ENCODE measurements at regions not wholly inside any gene's neighbourhood (a gene's known extent, or its start where the extent isn't known, plus 50 kb on each side); places are given as distances from the start of the nearest gene placed in this dataset.

GRCh38 chr7:132065989-132066603 is 509.7 kb upstream of the PODXL start:
- no peaks in the 10 kb centered on the region for H3K36me3 ChIP-seq (ENCODE audit: insufficient read depth, low read length)
- H3K27me3 ChIP-seq (ENCODE audit: insufficient read depth, low read length, poor library complexity): peaks cover 6% of the 10 kb centered on the region
- H2AFZ ChIP-seq (ENCODE audit: low read depth, low read length): no peak overlapping the region
- no peak overlapping the region for H3K4me3 ChIP-seq (ENCODE audit: low read depth in 1 of 2, low read length in 2 of 2)
- TF ChIP-seq CTCF (IDR thresholded peaks at IDR 0.05; ENCODE audit: borderline replicate concordance, extremely low read depth, low read length, poor library complexity, severe bottlenecking): no peak
- TF ChIP-seq EZH2 (IDR thresholded peaks at IDR 0.05; ENCODE audit: borderline replicate concordance, low read depth, low read length, severe bottlenecking): no peak
- no peak overlapping the region for H3K4me2 ChIP-seq (ENCODE audit: insufficient read depth, low read length)
- ATAC-seq (ENCODE audit: insufficient read depth, low read depth): no peak
- no peaks in the 10 kb centered on the region for H3K4me1 ChIP-seq (ENCODE audit: insufficient read depth, low read length)
- H4K20me1 ChIP-seq (ENCODE audit: insufficient read depth, low read length): no peaks in the 10 kb centered on the region
- no peak overlapping the region for H3K9ac ChIP-seq (ENCODE audit: low read depth, low read length)
- H3K27ac ChIP-seq (ENCODE audit: low read length): no peak overlapping the region
- H3K79me2 ChIP-seq (ENCODE audit: insufficient read depth, low read length): no peaks in the 10 kb centered on the region
- no peaks in the 10 kb centered on the region for H3K9me3 ChIP-seq (ENCODE audit: insufficient read depth, low read length, severe bottlenecking)
- DNase-seq: no peak

- H3K36me3 ChIP-seq (ENCODE audit: insufficient read depth, low read length): no peaks in the 10 kb centered on the region
- H2AFZ ChIP-seq (ENCODE audit: low read depth, low read length): no peak overlapping the region
Observed at GRCh38 chr7:132065193-132065988, 509.0 kb upstream of the PODXL start.

GRCh38 chr7:132063800-132064199 is 507.4 kb upstream of the PODXL start:
- H3K4me3 ChIP-seq (ENCODE audit: low read depth in 1 of 2, low read length in 2 of 2): no peak overlapping the region
- H3K4me1 ChIP-seq (ENCODE audit: insufficient read depth, low read length): no peaks in the 10 kb centered on the region
- ATAC-seq (ENCODE audit: insufficient read depth, low read depth) (no peak), DNase-seq (no peak)
- H3K9ac ChIP-seq (ENCODE audit: low read depth, low read length): no peak overlapping the region
- TF ChIP-seq EZH2 (IDR thresholded peaks at IDR 0.05; ENCODE audit: borderline replicate concordance, low read depth, low read length, severe bottlenecking) (no peak), CTCF (IDR thresholded peaks at IDR 0.05; ENCODE audit: borderline replicate concordance, extremely low read depth, low read length, poor library complexity, severe bottlenecking) (no peak)
- H3K36me3 ChIP-seq (ENCODE audit: insufficient read depth, low read length): no peaks in the 10 kb centered on the region
- no peaks in the 10 kb centered on the region for H3K79me2 ChIP-seq (ENCODE audit: insufficient read depth, low read length)
- H3K9me3 ChIP-seq (ENCODE audit: insufficient read depth, low read length, severe bottlenecking): no peaks in the 10 kb centered on the region
- peaks cover 6% of the 10 kb centered on the region for H3K27me3 ChIP-seq (ENCODE audit: insufficient read depth, low read length, poor library complexity)
- H2AFZ ChIP-seq (ENCODE audit: low read depth, low read length): no peak overlapping the region
- no peak overlapping the region for H3K27ac ChIP-seq (ENCODE audit: low read length)
- H4K20me1 ChIP-seq (ENCODE audit: insufficient read depth, low read length): no peaks in the 10 kb centered on the region
- H3K4me2 ChIP-seq (ENCODE audit: insufficient read depth, low read length): no peak overlapping the region

More at GRCh38 chr7:132065193-132065988, 509.0 kb upstream of the PODXL start:
- no peak for DNase-seq
- no peak overlapping the region for H3K9ac ChIP-seq (ENCODE audit: low read depth, low read length)
- H3K27ac ChIP-seq (ENCODE audit: low read length): no peak overlapping the region
- no peak overlapping the region for H3K4me3 ChIP-seq (ENCODE audit: low read depth in 1 of 2, low read length in 2 of 2)
- TF ChIP-seq CTCF (IDR thresholded peaks at IDR 0.05; ENCODE audit: borderline replicate concordance, extremely low read depth, low read length, poor library complexity, severe bottlenecking) (no peak), EZH2 (IDR thresholded peaks at IDR 0.05; ENCODE audit: borderline replicate concordance, low read depth, low read length, severe bottlenecking) (no peak)
- H3K27me3 ChIP-seq (ENCODE audit: insufficient read depth, low read length, poor library complexity): peaks cover 6% of the 10 kb centered on the region
- no peak for ATAC-seq (ENCODE audit: insufficient read depth, low read depth)
- no peaks in the 10 kb centered on the region for H3K4me1 ChIP-seq (ENCODE audit: insufficient read depth, low read length)
- no peaks in the 10 kb centered on the region for H3K79me2 ChIP-seq (ENCODE audit: insufficient read depth, low read length)
- no peaks in the 10 kb centered on the region for H3K9me3 ChIP-seq (ENCODE audit: insufficient read depth, low read length, severe bottlenecking)
- no peak overlapping the region for H3K4me2 ChIP-seq (ENCODE audit: insufficient read depth, low read length)
- no peaks in the 10 kb centered on the region for H4K20me1 ChIP-seq (ENCODE audit: insufficient read depth, low read length)
